ENCODE measurements at regions not wholly inside any gene's neighbourhood (a gene's known extent, or its start where the extent isn't known, plus 50 kb on each side); places are given as distances from the start of the nearest gene placed in this dataset.
A peak's percentile ranks its signal among the peaks of the same experiment; 100 is the strongest.

GRCh38 chr2:212906620-212907019 lies 244.8 kb downstream of the IKZF2 start:
- intact Hi-C loops (cut with DNase I) = no loop called here
- Histone ChIP-seq H3K27ac (no peak overlapping the region), H3K36me3 (no peaks in the 10 kb centered on the region), H3K4me1 (no peaks in the 10 kb centered on the region), H3K27me3 (no peaks in the 10 kb centered on the region), H3K4me3 (no peak overlapping the region), H3K9me3 (no peaks in the 10 kb centered on the region)
- DNase-seq (no peak), ATAC-seq (no peak)
- TF ChIP-seq POLR2A (IDR thresholded peaks at IDR 0.05) = no peak
- TF ChIP-seq CTCF (IDR thresholded peaks at IDR 0.05) = no peak
- WGBS (ENCODE audit: insufficient coverage, low coverage, low lambda C conversion rate, missing lambda C conversion rate) = 80% methylated on average over 5 of the region's 5 CpGs

GRCh38 chr2:212905640-212906201 lies 245.7 kb downstream of the IKZF2 start:
- no peaks in the 10 kb centered on the region for H3K27me3 ChIP-seq
- WGBS (ENCODE audit: insufficient coverage, low coverage, low lambda C conversion rate, missing lambda C conversion rate) = 55% methylated on average over 5 of the region's 6 CpGs
- no peak for TF ChIP-seq POLR2A (IDR thresholded peaks at IDR 0.05)
- no peak for TF ChIP-seq CTCF (IDR thresholded peaks at IDR 0.05)
- DNase-seq = no peak
- no peaks in the 10 kb centered on the region for H3K9me3 ChIP-seq
- H3K4me3 ChIP-seq = no peak overlapping the region
- H3K36me3 ChIP-seq = no peaks in the 10 kb centered on the region
- ATAC-seq = peak in 2 of 4 donors; percentile 39 to 54
- H3K27ac ChIP-seq = no peak overlapping the region
- intact Hi-C loops (cut with DNase I) = no loop called here
- H3K4me1 ChIP-seq = no peaks in the 10 kb centered on the region

GRCh38 chr2:212904646-212905045 lies 246.8 kb downstream of the IKZF2 start:
- 60% methylated on average over 1 of the region's 2 CpGs for WGBS (ENCODE audit: insufficient coverage, low coverage, low lambda C conversion rate, missing lambda C conversion rate)
- Histone ChIP-seq H3K27me3 (no peaks in the 10 kb centered on the region), H3K4me1 (no peaks in the 10 kb centered on the region), H3K36me3 (no peaks in the 10 kb centered on the region), H3K27ac (no peak overlapping the region), H3K9me3 (no peaks in the 10 kb centered on the region), H3K4me3 (no peak overlapping the region)
- intact Hi-C loops (cut with DNase I) = no loop called here
- no peak for ATAC-seq
- TF ChIP-seq POLR2A (IDR thresholded peaks at IDR 0.05) (no peak), CTCF (IDR thresholded peaks at IDR 0.05) (no peak)
- no peak for DNase-seq

- DNase-seq = no peak
- no peaks in the 10 kb centered on the region for H3K27me3 ChIP-seq
- no peaks in the 10 kb centered on the region for H3K36me3 ChIP-seq
- intact Hi-C loops (cut with DNase I) = no loop called here
- H3K9me3 ChIP-seq = no peaks in the 10 kb centered on the region
- no peaks in the 10 kb centered on the region for H3K4me1 ChIP-seq
- no peak overlapping the region for H3K27ac ChIP-seq
- H3K4me3 ChIP-seq = no peak overlapping the region
- no peak for ATAC-seq
- TF ChIP-seq CTCF (IDR thresholded peaks at IDR 0.05) (no peak), POLR2A (IDR thresholded peaks at IDR 0.05) (no peak)
Observed at GRCh38 chr2:212903413-212903812, 248.0 kb downstream of the IKZF2 start.

- H3K27me3 ChIP-seq = no peaks in the 10 kb centered on the region
- no peak for ATAC-seq
Observed at GRCh38 chr2:212902421-212902820, 249.0 kb downstream of the IKZF2 start.

More at GRCh38 chr2:212902421-212902820, 249.0 kb downstream of the IKZF2 start:
- 74% methylated on average over 3 of the region's 3 CpGs for WGBS (ENCODE audit: insufficient coverage, low coverage, low lambda C conversion rate, missing lambda C conversion rate)
- TF ChIP-seq POLR2A (IDR thresholded peaks at IDR 0.05) (no peak), CTCF (IDR thresholded peaks at IDR 0.05) (no peak)
- H3K27ac ChIP-seq = no peak overlapping the region
- no peak overlapping the region for H3K4me3 ChIP-seq
- no peaks in the 10 kb centered on the region for H3K4me1 ChIP-seq
- DNase-seq = no peak
- H3K9me3 ChIP-seq = no peaks in the 10 kb centered on the region
- H3K36me3 ChIP-seq = no peaks in the 10 kb centered on the region
- intact Hi-C loops (cut with DNase I) = no loop called here
